GM21576 (cell line): ENCODE measurements at regions not wholly inside any gene's neighbourhood (a gene's known extent, or its start where the extent isn't known, plus 50 kb on each side); places are given as distances from the start of the nearest gene placed in this dataset.

Source experiments
- ATAC-seq: cut with Tn5 transposase; IDR thresholded peaks from one replicate; pipeline ENCODE4 v1.9.1; 2021; ENCODE audit warnings: mild to moderate bottlenecking, moderate library complexity; ENCODE audit not compliant: unreplicated experiment

DNA sequence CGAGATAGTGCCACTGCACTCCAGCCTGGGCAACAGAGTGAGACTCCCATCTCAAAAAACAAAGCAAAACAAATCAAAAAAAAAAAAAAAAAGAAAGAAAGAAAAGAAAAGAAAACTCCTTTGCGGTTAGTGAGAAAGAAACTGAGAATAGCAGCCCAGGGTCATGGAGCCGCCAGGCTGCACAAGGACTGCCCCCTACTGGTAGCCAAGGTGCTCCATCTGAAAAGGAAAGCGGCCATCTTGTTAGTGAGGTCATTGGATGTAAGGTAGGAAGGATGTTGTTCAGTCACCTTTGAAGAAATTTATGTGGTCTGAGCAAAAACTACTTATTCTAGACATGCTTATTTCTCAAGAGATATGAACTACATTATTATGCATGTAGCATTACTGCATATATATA lies 660.6 kb upstream of the TENM3 start:
- ATAC-seq = no peak

DNA sequence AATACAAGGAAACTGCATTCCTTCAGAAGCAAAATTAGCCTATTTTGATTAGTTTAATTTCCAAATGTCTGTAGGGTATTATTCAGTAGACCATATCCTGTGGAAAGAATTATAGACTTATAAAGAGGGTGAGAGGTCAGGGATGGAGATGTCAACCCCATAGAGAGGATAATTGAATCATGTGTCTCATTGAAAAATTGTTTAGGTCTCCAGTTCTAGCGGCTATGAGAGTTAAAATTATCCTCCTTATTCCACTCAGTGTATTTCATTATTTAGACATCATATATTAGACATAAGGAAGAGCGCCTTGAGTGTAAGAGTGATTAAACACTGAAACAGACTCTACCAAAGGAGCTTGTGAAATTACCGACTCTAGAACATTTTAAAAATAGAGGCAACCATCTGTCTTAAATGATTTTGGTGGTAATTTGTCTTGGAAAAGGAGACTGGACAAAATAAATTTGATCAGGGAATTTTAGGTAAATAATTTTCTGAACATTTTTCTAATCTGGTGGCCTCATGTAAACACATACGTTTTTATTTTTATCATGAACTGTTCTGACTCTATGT lies 654.4 kb upstream of the TENM3 start:
- no peak for ATAC-seq

DNA sequence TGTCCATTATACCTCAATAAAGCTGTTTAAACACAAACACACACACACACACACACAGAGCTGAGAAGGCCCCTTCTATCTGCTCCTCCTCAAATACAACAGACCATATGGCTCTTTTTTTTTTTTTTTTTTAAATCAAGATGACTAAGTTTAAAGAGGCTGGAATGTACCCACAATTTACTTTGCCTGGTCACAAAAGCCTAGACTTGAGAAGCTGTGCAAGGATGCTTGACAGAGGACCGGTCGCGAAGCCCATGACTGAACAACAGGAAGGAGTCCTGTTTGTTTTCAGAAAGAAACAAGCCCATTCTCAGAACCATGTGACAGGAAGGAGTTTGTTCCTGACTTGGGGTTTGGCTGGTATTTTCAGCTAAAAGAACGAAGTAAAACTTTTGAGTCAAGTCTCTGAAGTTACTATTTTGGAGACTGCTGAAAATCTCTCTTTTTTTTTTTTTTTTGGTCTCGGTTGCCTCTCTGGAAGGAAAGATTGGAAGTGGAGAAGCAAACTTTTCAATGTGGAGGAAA lies 650.9 kb upstream of the TENM3 start:
- no peak for ATAC-seq

DNA sequence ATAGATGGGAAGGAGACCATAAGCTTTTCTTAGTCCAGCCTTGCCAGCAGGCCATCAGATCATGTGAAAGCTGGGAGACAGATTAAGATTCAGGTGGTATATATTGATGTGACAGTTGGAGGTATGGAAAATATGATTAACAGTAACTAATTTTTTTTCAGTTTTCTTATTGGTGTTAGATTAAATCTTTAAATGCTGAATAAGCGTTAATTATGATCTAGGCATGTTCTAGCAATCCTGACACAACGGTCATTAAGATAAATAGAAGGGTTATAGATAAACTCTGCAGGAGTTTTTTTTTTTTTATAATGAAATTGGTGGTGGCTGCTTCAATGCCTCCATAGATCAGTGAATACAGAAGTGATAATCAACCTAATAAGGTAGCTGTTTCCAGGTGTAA lies 649.5 kb upstream of the TENM3 start:
- no peak for ATAC-seq

DNA sequence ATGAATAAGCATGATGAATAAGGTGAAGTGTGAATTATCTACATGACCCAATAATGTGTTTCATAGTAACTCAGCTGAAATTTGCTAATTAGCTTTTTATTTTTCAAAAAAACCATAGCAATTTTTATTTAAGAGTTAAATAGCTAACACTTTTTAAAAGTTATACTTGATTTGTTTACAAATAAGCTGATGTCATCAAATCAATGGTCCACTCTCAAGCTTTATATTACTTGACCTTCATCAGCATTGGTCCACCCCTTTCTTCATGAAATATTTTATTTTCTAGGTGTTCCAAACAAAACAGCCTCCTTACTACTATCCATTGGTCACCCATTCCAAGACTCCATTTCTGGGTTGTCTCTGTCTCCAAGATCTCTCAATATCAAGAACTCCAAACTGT lies 649.0 kb upstream of the TENM3 start:
- no peak for ATAC-seq

DNA sequence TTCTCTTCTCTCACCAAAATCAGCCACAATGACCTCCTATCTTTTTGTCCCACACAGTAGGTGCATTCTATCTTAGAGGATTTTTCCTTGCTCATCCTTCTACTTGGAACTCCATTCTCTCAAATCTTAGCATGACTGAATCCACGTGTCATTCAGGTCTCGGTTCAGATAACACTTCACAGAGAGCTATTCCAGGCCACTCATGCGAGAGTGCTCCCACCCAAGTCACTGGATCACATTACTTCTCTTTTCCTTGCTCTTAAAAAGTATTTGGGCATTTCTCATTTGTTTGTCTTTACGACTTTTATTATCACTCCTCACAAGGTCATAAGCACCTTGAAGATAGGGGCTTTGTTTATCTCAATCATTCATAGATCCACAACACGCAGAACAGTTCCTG lies 647.5 kb upstream of the TENM3 start:
- ATAC-seq = no peak

DNA sequence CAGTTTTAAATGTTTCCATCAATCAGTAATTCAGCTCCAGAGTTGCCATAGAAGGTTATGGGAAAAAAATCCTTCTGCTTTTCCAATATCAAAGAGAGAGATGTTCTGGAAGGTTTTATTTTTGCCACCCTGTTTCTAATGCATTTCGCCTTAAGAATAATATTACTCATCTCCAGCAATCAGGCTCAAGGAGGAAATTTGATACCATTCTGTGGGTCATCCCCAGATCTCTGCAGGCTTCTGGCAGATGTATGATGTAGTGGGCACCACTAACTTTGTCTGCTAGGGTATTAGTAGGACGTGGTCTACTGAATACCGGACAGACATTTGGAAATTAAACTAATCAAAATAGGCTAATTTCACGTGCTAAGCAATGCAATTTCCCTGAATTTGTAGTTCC lies 645.4 kb upstream of the TENM3 start:
- ATAC-seq = no peak

DNA sequence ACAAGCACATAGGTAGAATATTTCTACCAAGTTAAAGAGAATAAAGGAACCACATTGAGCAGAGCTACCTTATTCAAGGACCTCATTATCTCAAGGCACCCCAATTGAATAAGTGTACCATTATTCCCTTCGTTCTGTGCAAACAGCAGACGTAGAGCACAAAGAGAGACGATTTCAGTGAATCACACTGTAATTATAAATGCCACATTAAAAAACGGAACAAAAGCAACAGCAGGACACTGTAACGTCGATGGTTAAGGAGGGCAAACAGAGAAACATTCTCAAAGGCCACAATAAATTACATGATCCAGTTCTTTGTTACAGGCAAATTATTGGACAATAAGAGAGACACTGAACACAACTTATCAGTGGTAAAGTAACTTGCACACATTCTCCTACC lies 644.1 kb upstream of the TENM3 start:
- ATAC-seq = no peak

DNA sequence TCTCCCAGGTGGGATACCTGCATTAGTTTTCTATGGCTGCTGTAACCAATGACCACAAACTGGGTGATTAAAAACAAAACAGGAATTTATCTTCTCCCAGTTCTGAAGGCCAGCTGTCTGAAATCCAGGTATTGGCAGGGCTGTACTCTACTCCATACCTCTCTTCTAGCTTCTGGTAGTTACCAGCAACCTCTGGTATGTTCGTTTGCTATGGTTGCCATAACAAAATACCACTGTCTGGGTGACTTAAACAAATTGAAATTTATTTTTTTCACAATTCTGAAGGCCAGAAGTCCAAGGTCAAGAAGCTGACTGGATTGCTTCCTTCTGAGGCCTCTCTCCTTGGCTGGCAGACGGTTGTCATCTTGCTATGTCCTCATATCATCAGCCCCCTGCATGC lies 642.1 kb upstream of the TENM3 start:
- ATAC-seq = no peak

DNA sequence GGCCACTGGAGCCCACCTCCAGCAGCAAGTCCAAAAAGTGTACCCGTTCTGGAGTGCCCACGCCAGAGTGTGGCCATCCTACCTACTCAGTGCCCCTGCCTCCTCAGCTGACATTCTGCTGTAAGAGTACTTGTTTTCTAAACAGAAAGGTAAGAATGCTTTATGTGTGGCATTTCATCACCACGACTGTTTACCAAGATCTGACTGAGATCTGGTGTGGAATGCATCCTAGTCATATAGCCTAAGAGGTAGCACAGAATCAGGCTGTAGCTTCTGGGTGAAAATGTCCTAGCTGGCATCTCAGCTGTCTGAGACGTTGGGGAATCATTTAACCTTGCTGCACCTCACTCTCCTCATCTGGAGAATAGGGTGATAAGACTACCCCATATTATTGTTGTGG lies 638.7 kb upstream of the TENM3 start:
- no peak for ATAC-seq

DNA sequence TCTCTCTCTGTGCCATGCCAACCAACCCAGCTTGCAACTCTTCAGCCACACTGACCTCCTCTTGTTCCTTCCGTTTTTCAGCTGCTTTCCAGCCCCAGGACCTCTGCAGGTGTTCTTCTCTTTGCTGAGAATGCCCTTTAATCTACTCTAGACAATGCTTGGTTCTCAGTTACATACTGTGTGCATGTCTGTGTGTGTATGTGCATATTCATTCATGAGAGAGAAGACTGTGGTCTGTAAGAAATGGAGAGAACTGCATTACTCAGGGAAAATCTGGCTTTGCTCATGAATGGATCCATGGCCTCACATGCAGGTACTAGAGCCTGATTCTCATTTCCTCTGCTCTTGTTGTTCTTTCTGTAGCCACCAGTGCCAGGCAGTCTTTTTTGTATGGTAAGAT lies 636.9 kb upstream of the TENM3 start:
- ATAC-seq = no peak

DNA sequence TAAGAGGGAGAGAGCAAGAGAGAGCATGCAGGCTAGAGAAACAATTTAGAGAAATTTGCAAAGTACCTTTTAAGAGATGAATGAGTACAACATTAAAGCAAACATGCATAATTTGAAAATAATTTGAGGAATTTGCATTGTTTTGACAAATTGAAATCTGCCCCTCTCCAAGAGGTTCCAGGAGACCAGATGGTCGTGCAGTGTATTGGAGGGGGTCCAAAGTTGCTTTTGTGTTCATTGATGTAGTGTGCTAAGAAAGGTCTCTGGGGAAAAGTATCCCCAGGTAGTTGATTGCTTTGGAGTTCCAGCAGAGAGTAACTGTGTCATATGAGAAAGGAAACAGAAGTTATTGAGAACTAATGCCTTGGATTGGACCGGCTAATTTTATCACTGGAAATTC lies 635.0 kb upstream of the TENM3 start:
- ATAC-seq = no peak

DNA sequence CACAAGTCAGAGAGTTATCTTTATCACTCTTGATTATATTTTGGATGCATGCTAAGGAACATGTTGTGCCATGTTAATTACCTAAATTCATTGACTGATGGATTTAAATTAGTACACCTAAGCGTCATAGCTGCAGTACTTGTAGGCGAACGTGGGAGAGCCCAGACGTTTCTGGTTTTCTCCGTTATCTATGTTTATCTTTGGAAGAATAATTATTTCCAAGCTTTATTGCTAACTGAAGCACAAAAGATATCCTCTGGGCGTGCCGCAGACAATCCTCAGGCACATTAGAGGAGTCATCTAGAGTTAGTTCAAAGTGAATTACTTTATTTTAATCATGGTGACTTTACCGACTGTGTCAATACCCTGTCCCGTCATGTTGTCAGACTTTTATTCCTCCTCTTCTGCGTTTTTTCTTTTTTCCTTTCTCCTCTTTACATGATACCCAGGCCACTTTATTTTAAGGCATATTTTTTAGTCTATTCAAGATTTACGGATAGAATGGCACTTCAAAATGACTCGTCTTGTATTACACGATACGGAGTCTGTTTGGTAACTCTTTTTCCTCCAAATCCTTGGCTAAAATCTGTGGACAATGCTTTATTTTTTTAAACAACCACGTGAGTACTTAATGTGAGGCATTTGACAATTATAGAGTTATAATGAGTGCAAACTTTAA lies 632.0 kb upstream of the TENM3 start:
- ATAC-seq = no peak

DNA sequence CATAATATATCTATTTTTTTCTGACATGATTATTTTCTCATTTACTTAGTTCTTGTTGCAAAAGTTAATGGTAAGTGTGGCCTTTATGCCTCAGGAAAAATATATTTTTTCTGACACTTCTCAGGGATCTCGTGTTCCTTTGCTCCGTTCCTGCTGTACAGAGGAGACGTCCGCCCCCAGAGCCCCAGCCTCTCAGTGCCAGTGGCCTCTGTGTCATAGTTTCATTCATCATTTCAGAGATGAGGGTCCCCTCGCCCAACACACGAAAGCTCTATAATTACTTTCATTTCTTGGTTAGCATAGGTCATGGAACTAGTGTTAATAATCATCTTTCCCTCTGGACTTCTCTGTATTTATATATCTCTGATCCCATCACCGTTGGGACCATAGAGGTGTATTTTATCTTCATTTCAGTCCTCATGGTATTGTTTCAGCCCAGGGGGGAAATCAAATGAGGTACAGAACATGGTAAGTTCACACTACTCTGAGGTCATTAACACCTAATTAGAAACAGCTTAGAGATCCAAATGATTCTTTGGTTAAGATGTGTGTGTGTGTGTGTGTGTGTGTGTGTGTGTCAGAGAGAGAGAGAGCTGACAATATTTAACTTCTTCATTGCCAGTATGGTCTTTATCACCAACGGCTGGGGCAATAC lies 631.1 kb upstream of the TENM3 start:
- no peak for ATAC-seq

DNA sequence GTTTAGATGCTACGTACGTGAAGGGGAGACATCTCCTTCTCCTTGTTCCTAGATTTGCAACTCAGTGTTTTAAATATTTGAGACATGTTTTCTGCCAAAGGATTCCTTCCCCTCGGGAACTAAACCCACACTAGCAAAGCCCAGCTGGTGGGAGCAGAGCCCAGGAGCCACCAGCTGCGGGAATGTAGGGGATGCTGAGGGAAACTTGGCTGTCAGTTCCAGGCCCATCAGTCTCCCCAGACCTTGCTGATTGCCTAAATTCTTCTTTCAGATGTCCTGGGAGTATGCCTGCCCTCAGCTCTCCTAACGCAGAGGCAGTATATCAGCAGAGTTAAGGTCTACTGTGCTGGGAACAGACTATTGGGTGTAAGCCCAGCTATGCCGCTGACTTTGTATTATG lies 630.0 kb upstream of the TENM3 start:
- ATAC-seq = no peak

DNA sequence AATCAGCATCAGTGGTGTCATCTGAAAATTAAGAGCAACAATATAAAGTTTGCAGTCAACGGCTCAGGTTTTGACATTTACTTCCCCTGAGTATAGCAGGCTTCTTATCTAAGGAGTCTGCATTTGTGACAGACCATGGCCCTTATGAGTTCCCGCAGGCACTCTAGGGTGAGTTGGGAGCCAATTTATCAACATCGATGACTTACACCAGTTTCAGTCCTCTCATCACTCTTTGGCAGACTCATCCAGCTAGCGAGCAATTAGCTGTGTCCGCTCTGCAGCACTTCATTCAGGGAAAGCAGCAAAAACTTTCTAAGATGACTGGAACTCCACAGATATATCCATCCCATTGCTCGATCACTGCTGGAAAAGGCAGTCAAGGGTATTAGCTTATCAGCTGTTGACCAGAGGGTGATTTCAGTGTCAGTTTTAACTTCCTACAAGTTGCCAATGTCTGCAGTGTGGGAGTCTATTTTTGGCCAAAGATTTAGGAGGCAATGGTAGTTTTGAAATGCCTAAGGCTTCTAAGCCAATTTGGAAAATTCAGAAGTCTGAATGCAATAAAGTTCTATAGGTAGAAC lies 625.1 kb upstream of the TENM3 start:
- no peak for ATAC-seq

DNA sequence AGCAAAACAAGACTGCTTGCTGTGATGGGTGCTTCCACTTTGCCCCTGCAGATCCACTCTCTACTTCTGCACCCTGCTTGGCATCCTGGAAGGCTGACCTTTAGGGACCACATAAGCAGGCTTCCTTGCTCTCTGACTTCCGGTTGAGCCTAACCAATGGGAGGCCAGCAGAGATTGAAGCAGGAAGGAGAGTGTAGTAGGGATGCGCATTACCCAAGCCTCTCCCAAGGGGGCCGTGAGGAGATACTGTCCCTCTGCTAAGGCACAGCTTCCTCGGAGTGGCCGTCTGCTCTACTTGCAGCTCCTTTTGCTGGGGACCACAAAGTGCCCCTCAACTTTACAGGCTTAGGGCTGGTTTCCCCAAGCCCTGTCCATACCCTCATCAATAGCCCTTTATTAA lies 624.3 kb upstream of the TENM3 start:
- ATAC-seq = no peak

DNA sequence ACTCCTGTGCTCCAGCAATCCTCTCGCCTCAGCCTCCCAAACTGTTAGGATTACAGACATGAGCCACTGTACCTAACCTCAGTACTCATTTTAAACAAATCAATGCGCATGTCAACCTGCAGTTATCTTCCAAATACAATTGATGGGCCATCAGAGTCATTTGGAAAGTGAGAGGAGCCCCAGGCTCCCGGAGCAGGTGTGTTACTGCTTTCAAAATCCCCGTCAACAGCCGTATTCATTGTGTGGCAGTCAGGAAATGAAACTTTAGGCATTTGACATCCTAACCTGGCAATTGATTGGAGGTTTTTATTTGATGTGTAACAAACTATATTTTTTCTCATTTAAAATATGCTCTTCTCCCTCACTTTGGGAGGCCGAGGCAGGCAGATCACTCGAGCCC lies 623.6 kb upstream of the TENM3 start:
- ATAC-seq = no peak

DNA sequence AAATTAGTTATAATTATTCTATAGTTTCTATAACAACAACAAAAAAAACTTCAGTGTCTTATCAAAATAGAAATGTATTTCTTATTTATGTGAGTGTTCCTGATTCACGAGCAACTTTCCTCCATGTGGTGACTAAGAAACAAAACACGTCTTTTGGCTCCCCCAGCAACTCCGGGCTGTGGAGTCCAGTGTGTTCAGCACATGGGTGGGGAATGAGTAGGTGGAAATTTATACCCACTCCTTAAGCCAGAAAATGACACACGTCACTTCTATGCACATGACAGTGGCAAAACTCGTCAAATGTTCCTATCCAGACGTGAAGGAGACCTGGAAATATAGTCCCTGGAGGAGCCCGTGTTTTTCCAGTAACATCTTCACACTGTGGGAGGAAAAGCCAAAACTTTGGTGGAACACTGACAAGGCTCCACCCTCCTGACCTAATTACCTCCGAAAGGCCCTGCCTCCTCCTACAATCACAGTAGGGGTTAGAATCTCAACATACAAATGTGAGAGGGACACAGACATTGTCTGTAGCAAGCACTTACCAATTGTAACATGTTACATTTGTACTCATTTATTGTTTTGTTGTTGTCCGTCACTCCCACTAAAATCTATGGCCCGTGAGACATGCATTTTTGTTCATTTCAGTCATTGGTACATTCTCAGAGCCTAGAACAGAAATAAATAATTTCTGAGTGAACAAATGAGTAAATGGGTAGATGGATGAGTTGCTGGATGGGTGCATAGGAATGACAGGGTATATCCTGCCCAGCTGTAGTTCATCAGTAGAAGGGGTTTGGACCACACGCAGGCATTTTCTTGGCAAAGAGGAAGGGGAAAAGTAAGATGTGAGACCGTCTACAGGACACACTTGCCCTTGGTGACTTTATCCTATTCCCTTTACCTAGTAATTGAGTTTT lies 605.8 kb upstream of the TENM3 start:
- ATAC-seq = no peak

DNA sequence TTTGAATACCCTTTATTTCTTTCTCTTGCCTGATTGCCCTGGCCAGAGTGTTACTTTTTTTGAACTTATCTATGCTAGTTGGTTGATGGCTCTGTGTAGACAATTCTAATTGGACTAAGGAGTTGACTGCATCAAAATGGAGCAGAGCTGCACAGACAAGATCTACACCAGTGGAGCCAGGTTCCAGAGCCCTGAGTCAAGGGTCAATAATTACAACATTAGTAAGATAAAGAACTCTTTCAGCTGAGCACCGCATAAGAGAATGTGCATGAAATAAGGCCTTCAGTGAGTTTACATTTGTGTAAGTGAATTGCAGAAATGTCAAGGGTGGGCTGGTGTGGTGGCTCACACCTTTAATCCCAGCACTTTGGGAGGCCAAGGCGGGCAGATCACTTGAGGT lies 599.7 kb upstream of the TENM3 start:
- no peak for ATAC-seq

DNA sequence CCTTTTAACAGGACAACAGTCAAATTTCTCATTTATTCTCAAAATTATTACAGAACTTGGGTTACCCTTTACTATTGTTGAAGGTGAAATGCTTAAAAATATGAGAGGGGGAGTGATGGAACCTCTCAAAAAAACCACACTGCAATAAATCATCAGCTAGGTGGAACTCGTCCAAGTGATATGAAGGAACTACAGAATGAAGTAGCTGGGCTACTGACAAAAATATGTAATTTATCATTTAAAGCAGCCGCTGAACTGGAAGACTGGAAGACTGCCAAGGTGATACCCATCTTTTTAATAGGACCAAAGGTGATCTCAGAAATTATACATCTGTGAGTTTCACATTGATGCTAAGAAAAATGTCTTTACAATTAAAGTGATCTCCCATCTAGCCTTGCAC lies 597.7 kb upstream of the TENM3 start:
- ATAC-seq = no peak
